ENCODE measurements at regions not wholly inside any gene's neighbourhood (a gene's known extent, or its start where the extent isn't known, plus 50 kb on each side); places are given as distances from the start of the nearest gene placed in this dataset.

- Histone ChIP-seq H3K9me2 (replicated peaks; ENCODE audit: insufficient read depth, low read length) (no peaks in the 10 kb centered on the region), H2AFZ (ENCODE audit: low read length) (no peak overlapping the region), H3K79me2 (ENCODE audit: low read length) (no peaks in the 10 kb centered on the region), H3K4me2 (ENCODE audit: low read depth, low read length, poor library complexity, severe bottlenecking) (no peak overlapping the region), H3K9me3 (ENCODE audit: low read length) (no peaks in the 10 kb centered on the region), H3K9ac (ENCODE audit: low read length) (no peak overlapping the region), H3K27me3 (ENCODE audit: low read length) (no peaks in the 10 kb centered on the region), H3K27ac (ENCODE audit: low read length) (no peak overlapping the region), H3K4me3 (ENCODE audit: low read length) (no peak overlapping the region), H3K4me1 (ENCODE audit: low read length) (no peaks in the 10 kb centered on the region), H4K20me1 (ENCODE audit: insufficient read depth, low read depth, low read length) (no peaks in the 10 kb centered on the region), H3K36me3 (ENCODE audit: insufficient read depth, low read length) (no peaks in the 10 kb centered on the region)
- no peak for DNase-seq
Measured at GRCh38 chr2:43062058-43062457, 164.3 kb downstream of the ZFP36L2 start.

- no peak overlapping the region for H2AFZ ChIP-seq (ENCODE audit: low read length)
- no peaks in the 10 kb centered on the region for H4K20me1 ChIP-seq (ENCODE audit: insufficient read depth, low read depth, low read length)
- H3K9ac ChIP-seq (ENCODE audit: low read length), result no peak overlapping the region
- H3K4me3 ChIP-seq (ENCODE audit: low read length), result no peak overlapping the region
- H3K79me2 ChIP-seq (ENCODE audit: low read length), result no peaks in the 10 kb centered on the region
- DNase-seq, result no peak
- H3K9me2 ChIP-seq (replicated peaks; ENCODE audit: insufficient read depth, low read length), result no peaks in the 10 kb centered on the region
- no peaks in the 10 kb centered on the region for H3K27me3 ChIP-seq (ENCODE audit: low read length)
- no peak overlapping the region for H3K27ac ChIP-seq (ENCODE audit: low read length)
- H3K4me1 ChIP-seq (ENCODE audit: low read length), result no peaks in the 10 kb centered on the region
- no peak overlapping the region for H3K4me2 ChIP-seq (ENCODE audit: low read depth, low read length, poor library complexity, severe bottlenecking)
- H3K9me3 ChIP-seq (ENCODE audit: low read length), result no peaks in the 10 kb centered on the region
- no peaks in the 10 kb centered on the region for H3K36me3 ChIP-seq (ENCODE audit: insufficient read depth, low read length)
Measured at GRCh38 chr2:43060390-43061016, 165.9 kb downstream of the ZFP36L2 start.

- H3K27me3 ChIP-seq (ENCODE audit: low read length), result no peaks in the 10 kb centered on the region
- H3K9me2 ChIP-seq (replicated peaks; ENCODE audit: insufficient read depth, low read length), result no peaks in the 10 kb centered on the region
- DNase-seq, result no peak
- no peak overlapping the region for H3K4me3 ChIP-seq (ENCODE audit: low read length)
- no peaks in the 10 kb centered on the region for H3K36me3 ChIP-seq (ENCODE audit: insufficient read depth, low read length)
- no peak overlapping the region for H3K9ac ChIP-seq (ENCODE audit: low read length)
- H4K20me1 ChIP-seq (ENCODE audit: insufficient read depth, low read depth, low read length), result no peaks in the 10 kb centered on the region
- H3K4me1 ChIP-seq (ENCODE audit: low read length), result no peaks in the 10 kb centered on the region
- no peak overlapping the region for H3K27ac ChIP-seq (ENCODE audit: low read length)
- H3K4me2 ChIP-seq (ENCODE audit: low read depth, low read length, poor library complexity, severe bottlenecking), result no peak overlapping the region
- H3K9me3 ChIP-seq (ENCODE audit: low read length), result no peaks in the 10 kb centered on the region
- H2AFZ ChIP-seq (ENCODE audit: low read length), result no peak overlapping the region
- no peaks in the 10 kb centered on the region for H3K79me2 ChIP-seq (ENCODE audit: low read length)
Measured at GRCh38 chr2:43059183-43059897, 167.1 kb downstream of the ZFP36L2 start.

GRCh38 chr2:43058726-43059110 lies 167.7 kb downstream of the ZFP36L2 start:
- Histone ChIP-seq H3K9me3 (ENCODE audit: low read length) (no peaks in the 10 kb centered on the region), H3K9ac (ENCODE audit: low read length) (no peak overlapping the region), H3K4me2 (ENCODE audit: low read depth, low read length, poor library complexity, severe bottlenecking) (no peak overlapping the region), H4K20me1 (ENCODE audit: insufficient read depth, low read depth, low read length) (no peaks in the 10 kb centered on the region), H3K27ac (ENCODE audit: low read length) (no peak overlapping the region), H3K36me3 (ENCODE audit: insufficient read depth, low read length) (no peaks in the 10 kb centered on the region), H3K27me3 (ENCODE audit: low read length) (no peaks in the 10 kb centered on the region), H3K79me2 (ENCODE audit: low read length) (no peaks in the 10 kb centered on the region), H3K4me1 (ENCODE audit: low read length) (no peaks in the 10 kb centered on the region), H2AFZ (ENCODE audit: low read length) (no peak overlapping the region), H3K9me2 (replicated peaks; ENCODE audit: insufficient read depth, low read length) (no peaks in the 10 kb centered on the region), H3K4me3 (ENCODE audit: low read length) (no peak overlapping the region)
- no peak for DNase-seq

GRCh38 chr2:43057742-43058725 lies 168.4 kb downstream of the ZFP36L2 start:
- Histone ChIP-seq H4K20me1 (ENCODE audit: insufficient read depth, low read depth, low read length) (no peaks in the 10 kb centered on the region), H3K9me3 (ENCODE audit: low read length) (no peaks in the 10 kb centered on the region), H3K27ac (ENCODE audit: low read length) (no peak overlapping the region), H3K4me1 (ENCODE audit: low read length) (no peaks in the 10 kb centered on the region), H3K9me2 (replicated peaks; ENCODE audit: insufficient read depth, low read length) (no peaks in the 10 kb centered on the region), H3K4me3 (ENCODE audit: low read length) (no peak overlapping the region), H3K27me3 (ENCODE audit: low read length) (no peaks in the 10 kb centered on the region), H3K9ac (ENCODE audit: low read length) (no peak overlapping the region), H2AFZ (ENCODE audit: low read length) (no peak overlapping the region), H3K79me2 (ENCODE audit: low read length) (no peaks in the 10 kb centered on the region), H3K4me2 (ENCODE audit: low read depth, low read length, poor library complexity, severe bottlenecking) (no peak overlapping the region), H3K36me3 (ENCODE audit: insufficient read depth, low read length) (no peaks in the 10 kb centered on the region)
- no peak for DNase-seq

- Histone ChIP-seq H3K27ac (ENCODE audit: low read length) (no peak overlapping the region), H3K79me2 (ENCODE audit: low read length) (no peaks in the 10 kb centered on the region), H4K20me1 (ENCODE audit: insufficient read depth, low read depth, low read length) (no peaks in the 10 kb centered on the region), H3K9me2 (replicated peaks; ENCODE audit: insufficient read depth, low read length) (no peaks in the 10 kb centered on the region), H3K9ac (ENCODE audit: low read length) (no peak overlapping the region), H2AFZ (ENCODE audit: low read length) (no peak overlapping the region), H3K4me3 (ENCODE audit: low read length) (no peak overlapping the region), H3K9me3 (ENCODE audit: low read length) (no peaks in the 10 kb centered on the region), H3K27me3 (ENCODE audit: low read length) (no peaks in the 10 kb centered on the region), H3K4me2 (ENCODE audit: low read depth, low read length, poor library complexity, severe bottlenecking) (no peak overlapping the region), H3K36me3 (ENCODE audit: insufficient read depth, low read length) (no peaks in the 10 kb centered on the region), H3K4me1 (ENCODE audit: low read length) (no peaks in the 10 kb centered on the region)
- DNase-seq, result no peak
Measured at GRCh38 chr2:43057026-43057741, 169.2 kb downstream of the ZFP36L2 start.

- Histone ChIP-seq H2AFZ (ENCODE audit: low read length) (no peak overlapping the region), H4K20me1 (ENCODE audit: insufficient read depth, low read depth, low read length) (no peaks in the 10 kb centered on the region), H3K4me1 (ENCODE audit: low read length) (no peaks in the 10 kb centered on the region), H3K4me3 (ENCODE audit: low read length) (no peak overlapping the region), H3K27me3 (ENCODE audit: low read length) (no peaks in the 10 kb centered on the region), H3K27ac (ENCODE audit: low read length) (no peak overlapping the region), H3K36me3 (ENCODE audit: insufficient read depth, low read length) (no peaks in the 10 kb centered on the region), H3K4me2 (ENCODE audit: low read depth, low read length, poor library complexity, severe bottlenecking) (no peak overlapping the region), H3K9me2 (replicated peaks; ENCODE audit: insufficient read depth, low read length) (no peaks in the 10 kb centered on the region), H3K79me2 (ENCODE audit: low read length) (no peaks in the 10 kb centered on the region), H3K9ac (ENCODE audit: low read length) (no peak overlapping the region), H3K9me3 (ENCODE audit: low read length) (no peaks in the 10 kb centered on the region)
- DNase-seq, result no peak
Measured at GRCh38 chr2:43055985-43056384, 170.4 kb downstream of the ZFP36L2 start.
